A673 (cell line): ENCODE measurements at regions not wholly inside any gene's neighbourhood (a gene's known extent, or its start where the extent isn't known, plus 50 kb on each side); places are given as distances from the start of the nearest gene placed in this dataset.
"Not testable (repeated sequence)": the region's sequence is repeated elsewhere in the genome, so short reads cannot be mapped to it uniquely, and the experiment has no call there.

Source experiments
- BruUV-seq: library from RNA; stranded (reverse); fragments of 400-500 nt; replicated peaks from 2 replicates; lab custom pipeline; 2021; lab: Mats Ljungman, UMichigan
- CTCF ChIA-PET: fragments of 300-600 bp; sonication (Branson Sonifier 250); formaldehyde crosslinking; loops from one replicate; lab custom pipeline; 2022; ENCODE audit warnings: antibody characterized with exemption; lab: Charles Lee
- POLR2A ChIA-PET: fragments of 300-600 bp; sonication (Branson Sonifier 250); formaldehyde crosslinking; loops from one replicate; lab custom pipeline; 2022; ENCODE audit warnings: antibody characterized with exemption; ENCODE audit not compliant: low non-redundant PET; lab: Charles Lee
- DNase-seq: peaks from one replicate; pipeline ENCODE4 v3.0.0-alpha.2; 2015; ENCODE audit warnings: low spot score
- H3K27ac ChIP-seq: fragments of 200-600 bp; sonication (generic); 2 replicates; pipeline ENCODE4 v1.5.1; 2016; ENCODE audit warnings: mixed run types, low read depth, mild to moderate bottlenecking, mixed read lengths, antibody characterized with exemption, low read length; ENCODE audit not compliant: poor library complexity, severe bottlenecking
- H3K27me3 ChIP-seq: fragments of 200-600 bp; sonication (generic); replicated peaks from 2 replicates; pipeline ENCODE4 v1.6.1; 2017; ENCODE audit warnings: mixed run types, low read depth, mild to moderate bottlenecking, mixed read lengths, antibody characterized with exemption, low read length; ENCODE audit not compliant: insufficient read depth, poor library complexity
- H3K36me3 ChIP-seq: fragments of 200-600 bp; sonication (generic); 2 replicates; pipeline ENCODE4 v1.6.1; 2016; ENCODE audit warnings: mixed run types, mild to moderate bottlenecking, mixed read lengths, antibody characterized with exemption, low read length; ENCODE audit not compliant: insufficient read depth, poor library complexity, severe bottlenecking
- H3K4me1 ChIP-seq: fragments of 200-600 bp; sonication (generic); 2 replicates; pipeline ENCODE4 v1.6.1; 2017; ENCODE audit warnings: mixed run types, mild to moderate bottlenecking, mixed read lengths, antibody characterized with exemption, low read length; ENCODE audit not compliant: insufficient read depth, poor library complexity, severe bottlenecking
- H3K4me3 ChIP-seq: fragments of 200-600 bp; sonication (generic); 2 replicates; pipeline ENCODE4 v1.5.1; 2016; ENCODE audit warnings: low read depth, mixed run types, mild to moderate bottlenecking, mixed read lengths, low read length; ENCODE audit not compliant: poor library complexity, severe bottlenecking
- H3K9me3 ChIP-seq: fragments of 200-600 bp; sonication (generic); 2 replicates; pipeline ENCODE4 v1.6.1; 2016; ENCODE audit warnings: mixed run types, low read depth, mild to moderate bottlenecking, mixed read lengths, antibody characterized with exemption, low read length; ENCODE audit not compliant: poor library complexity, severe bottlenecking
- CTCF ChIP-seq: fragments of 300-800, 200-600 bp; sonication (generic); conservative IDR thresholded peaks from 2 replicates; pipeline ENCODE4 v1.5.1; 2017; ENCODE audit warnings: low read depth, mild to moderate bottlenecking, antibody characterized with exemption, low read length, moderate library complexity, mixed read lengths
- EZH2 ChIP-seq: fragments of 200-600 bp; sonication (generic); IDR thresholded peaks from 2 replicates; pipeline ENCODE4 v1.6.1; 2017; ENCODE audit warnings: borderline replicate concordance, low read depth, mild to moderate bottlenecking, mixed read lengths, antibody characterized with exemption, low read length; ENCODE audit not compliant: poor library complexity, severe bottlenecking
- intact Hi-C: fragments of 100-400 bp; cut with micrococcal nuclease; formaldehyde crosslinking; loops from one replicate; pipeline ENCODE4 v1.10.0; 2022; ENCODE audit not compliant: unreplicated experiment

- H3K4me3 ChIP-seq: no peak overlapping the region
- no peak overlapping the region for H3K27ac ChIP-seq
- BruUV-seq: no TSS peak
- H3K4me1 ChIP-seq: no peaks in the 10 kb centered on the region
- ChIA-PET CTCF (no interaction called here), POLR2A (no interaction called here)
- no peak for DNase-seq
- H3K36me3 ChIP-seq: no peaks in the 10 kb centered on the region
- no peaks in the 10 kb centered on the region for H3K9me3 ChIP-seq
- intact Hi-C loops: no loop called here
- H3K27me3 ChIP-seq: no peaks in the 10 kb centered on the region
- no peak for TF ChIP-seq CTCF
- no peak for TF ChIP-seq EZH2
These were observed 64.0 kb downstream of the GPRASP3 start for GRCh38 chrX:102784550-102784949.

- ChIA-PET CTCF (no interaction called here), POLR2A (no interaction called here)
- TF ChIP-seq CTCF: no peak
- TF ChIP-seq EZH2: no peak
- no peak for DNase-seq
- no peak overlapping the region for H3K4me3 ChIP-seq
- no peak overlapping the region for H3K27ac ChIP-seq
- H3K9me3 ChIP-seq: no peaks in the 10 kb centered on the region
- no peaks in the 10 kb centered on the region for H3K27me3 ChIP-seq
- intact Hi-C loops: no loop called here
- no TSS peak for BruUV-seq
- no peaks in the 10 kb centered on the region for H3K36me3 ChIP-seq
- no peaks in the 10 kb centered on the region for H3K4me1 ChIP-seq
These were observed 66.7 kb downstream of the GPRASP3 start for GRCh38 chrX:102787283-102787682.

GRCh38 chrX:102808336-102808735 is 87.8 kb downstream of the GPRASP3 start:
- no TSS peak for BruUV-seq

GRCh38 chrX:102818269-102818668 is 97.7 kb downstream of the GPRASP3 start:
- H3K4me1 ChIP-seq, intact Hi-C loops, H3K4me3 ChIP-seq: not testable (repeated sequence)

More at GRCh38 chrX:102808336-102808735, 87.8 kb downstream of the GPRASP3 start:
- no peaks in the 10 kb centered on the region for H3K27me3 ChIP-seq
- H3K36me3 ChIP-seq: no peaks in the 10 kb centered on the region
- ChIA-PET POLR2A (no interaction called here), CTCF (no interaction called here)
- no peak overlapping the region for H3K27ac ChIP-seq
- TF ChIP-seq CTCF (no peak), EZH2 (no peak)
- no peak overlapping the region for H3K4me3 ChIP-seq
- intact Hi-C loops: no loop called here
- H3K4me1 ChIP-seq: no peaks in the 10 kb centered on the region
- H3K9me3 ChIP-seq: no peaks in the 10 kb centered on the region
- no peak for DNase-seq

More at GRCh38 chrX:102818269-102818668, 97.7 kb downstream of the GPRASP3 start:
- H3K27ac ChIP-seq, H3K36me3 ChIP-seq, DNase-seq, H3K27me3 ChIP-seq, POLR2A ChIA-PET, H3K9me3 ChIP-seq, CTCF ChIA-PET, BruUV-seq: not testable (repeated sequence)
